Mesothelial cell of epicardium (in vitro differentiated cells): ENCODE measurements at regions not wholly inside any gene's neighbourhood (a gene's known extent, or its start where the extent isn't known, plus 50 kb on each side); places are given as distances from the start of the nearest gene placed in this dataset.

Experiments
- DNase-seq, 2 experiments: peaks; one replicate each; pipeline ENCODE4 v3.0.0; 2021; ENCODE audit warnings: low spot score in 2 of 2; ENCODE audit not compliant: unreplicated experiment in 2 of 2
- H3K27ac Mint-ChIP-seq: 2 replicates; pipeline ENCODE4 v1.8.0; 2021; ENCODE audit warnings: mixed read lengths
- H3K27me3 Mint-ChIP-seq: 2 replicates; pipeline ENCODE4 v1.8.0; 2021; ENCODE audit warnings: low read depth, mixed read lengths
- H3K36me3 Mint-ChIP-seq: 2 replicates; pipeline ENCODE4 v1.8.0; 2021; ENCODE audit warnings: mixed read lengths
- H3K4me1 Mint-ChIP-seq: 2 replicates; pipeline ENCODE4 v1.8.0; 2021; ENCODE audit warnings: mixed read lengths
- H3K4me3 Mint-ChIP-seq: 2 replicates; pipeline ENCODE4 v1.8.0; 2021; ENCODE audit warnings: mild to moderate bottlenecking, moderate library complexity, mixed read lengths
- H3K9me3 Mint-ChIP-seq: 2 replicates; pipeline ENCODE4 v1.8.0; 2021; ENCODE audit warnings: mixed read lengths
- TF ChIP-seq, protein P1 (sequence below): fragments of 200-600 bp; sonication (generic); IDR thresholded peaks from one replicate; pipeline ENCODE4 v1.5.0; 2021; ENCODE audit warnings: antibody characterized with exemption; ENCODE audit not compliant: unreplicated experiment

DNA sequence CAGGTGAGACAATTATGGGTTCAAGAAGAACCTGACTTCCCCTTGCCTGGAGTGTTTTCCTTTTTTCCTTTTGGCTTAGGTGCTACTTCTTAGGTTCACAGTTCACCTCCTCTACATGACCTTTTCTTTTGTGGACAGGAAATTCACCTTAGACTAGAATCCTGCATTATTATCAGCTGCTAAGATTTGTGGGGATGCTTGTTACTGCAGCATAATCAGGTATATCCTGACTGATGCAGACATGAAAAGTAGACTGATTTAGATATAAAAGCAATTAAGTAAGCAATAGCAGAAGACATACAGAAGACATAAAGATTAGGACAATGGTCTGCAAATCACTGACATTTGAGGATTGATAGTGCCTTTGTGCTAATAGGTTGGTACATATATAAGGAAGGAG, 168.3 kb downstream of the SALL1 start:
- H3K27ac Mint-ChIP-seq: no peak overlapping the region
- TF ChIP-seq, protein P1, sequence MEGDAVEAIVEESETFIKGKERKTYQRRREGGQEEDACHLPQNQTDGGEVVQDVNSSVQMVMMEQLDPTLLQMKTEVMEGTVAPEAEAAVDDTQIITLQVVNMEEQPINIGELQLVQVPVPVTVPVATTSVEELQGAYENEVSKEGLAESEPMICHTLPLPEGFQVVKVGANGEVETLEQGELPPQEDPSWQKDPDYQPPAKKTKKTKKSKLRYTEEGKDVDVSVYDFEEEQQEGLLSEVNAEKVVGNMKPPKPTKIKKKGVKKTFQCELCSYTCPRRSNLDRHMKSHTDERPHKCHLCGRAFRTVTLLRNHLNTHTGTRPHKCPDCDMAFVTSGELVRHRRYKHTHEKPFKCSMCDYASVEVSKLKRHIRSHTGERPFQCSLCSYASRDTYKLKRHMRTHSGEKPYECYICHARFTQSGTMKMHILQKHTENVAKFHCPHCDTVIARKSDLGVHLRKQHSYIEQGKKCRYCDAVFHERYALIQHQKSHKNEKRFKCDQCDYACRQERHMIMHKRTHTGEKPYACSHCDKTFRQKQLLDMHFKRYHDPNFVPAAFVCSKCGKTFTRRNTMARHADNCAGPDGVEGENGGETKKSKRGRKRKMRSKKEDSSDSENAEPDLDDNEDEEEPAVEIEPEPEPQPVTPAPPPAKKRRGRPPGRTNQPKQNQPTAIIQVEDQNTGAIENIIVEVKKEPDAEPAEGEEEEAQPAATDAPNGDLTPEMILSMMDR: no peak
- H3K36me3 Mint-ChIP-seq: no peaks in the 10 kb centered on the region
- H3K4me1 Mint-ChIP-seq: no peaks in the 10 kb centered on the region
- H3K27me3 Mint-ChIP-seq: peaks cover 16% of the 10 kb centered on the region
- DNase-seq: no peak
- H3K9me3 Mint-ChIP-seq: peaks cover 7% of the 10 kb centered on the region
- no peak overlapping the region for H3K4me3 Mint-ChIP-seq

DNA sequence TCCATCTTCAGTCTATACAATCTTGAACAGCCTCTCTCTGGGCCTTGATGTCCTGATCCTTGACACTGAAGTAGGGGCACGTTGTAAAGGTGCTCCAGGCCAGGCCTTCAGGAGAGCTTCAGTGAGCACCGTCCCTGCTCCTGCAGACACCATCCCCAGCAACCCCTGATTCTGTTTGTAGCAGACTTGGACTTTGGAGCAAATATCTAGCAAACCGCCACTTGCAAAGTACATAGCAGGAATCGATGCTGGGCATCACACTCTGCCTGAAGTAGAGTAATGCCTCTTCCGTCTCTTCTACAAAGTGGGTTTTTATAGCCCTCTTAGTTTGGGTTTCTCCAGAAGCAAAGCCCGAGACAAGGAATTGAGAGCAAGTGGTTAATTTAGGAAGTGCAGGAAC, 169.1 kb downstream of the SALL1 start:
- no peak for DNase-seq
- H3K36me3 Mint-ChIP-seq: no peaks in the 10 kb centered on the region
- H3K4me1 Mint-ChIP-seq: no peaks in the 10 kb centered on the region
- H3K9me3 Mint-ChIP-seq: peaks cover 7% of the 10 kb centered on the region
- H3K27ac Mint-ChIP-seq: no peak overlapping the region
- TF ChIP-seq, protein P1: no peak
- H3K27me3 Mint-ChIP-seq: peaks cover 19% of the 10 kb centered on the region
- no peak overlapping the region for H3K4me3 Mint-ChIP-seq

DNA sequence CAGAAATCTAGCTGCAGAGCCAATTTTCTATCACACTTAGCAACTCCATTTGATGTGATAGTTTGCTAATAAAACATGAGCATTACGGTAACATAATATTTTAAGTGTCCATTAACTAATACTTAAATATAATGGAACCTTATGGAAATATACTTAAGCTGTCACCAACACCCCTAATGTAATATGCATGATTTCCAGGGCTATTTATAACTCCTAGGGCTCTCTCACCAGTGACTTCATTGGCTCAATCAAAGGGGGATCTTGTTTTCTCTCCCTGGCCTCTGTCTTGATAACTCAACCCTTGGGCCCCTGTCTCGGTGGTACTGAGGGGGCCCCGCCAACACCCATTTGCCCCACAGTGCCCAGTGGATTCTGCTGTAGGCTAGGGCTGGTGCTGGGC, 170.4 kb downstream of the SALL1 start:
- Mint-ChIP-seq H3K4me3 (no peak overlapping the region), H3K9me3 (peaks cover 3% of the 10 kb centered on the region), H3K4me1 (no peaks in the 10 kb centered on the region), H3K27ac (no peak overlapping the region), H3K27me3 (peaks cover 26% of the 10 kb centered on the region), H3K36me3 (no peaks in the 10 kb centered on the region)
- DNase-seq: no peak
- TF ChIP-seq, protein P1: no peak

DNA sequence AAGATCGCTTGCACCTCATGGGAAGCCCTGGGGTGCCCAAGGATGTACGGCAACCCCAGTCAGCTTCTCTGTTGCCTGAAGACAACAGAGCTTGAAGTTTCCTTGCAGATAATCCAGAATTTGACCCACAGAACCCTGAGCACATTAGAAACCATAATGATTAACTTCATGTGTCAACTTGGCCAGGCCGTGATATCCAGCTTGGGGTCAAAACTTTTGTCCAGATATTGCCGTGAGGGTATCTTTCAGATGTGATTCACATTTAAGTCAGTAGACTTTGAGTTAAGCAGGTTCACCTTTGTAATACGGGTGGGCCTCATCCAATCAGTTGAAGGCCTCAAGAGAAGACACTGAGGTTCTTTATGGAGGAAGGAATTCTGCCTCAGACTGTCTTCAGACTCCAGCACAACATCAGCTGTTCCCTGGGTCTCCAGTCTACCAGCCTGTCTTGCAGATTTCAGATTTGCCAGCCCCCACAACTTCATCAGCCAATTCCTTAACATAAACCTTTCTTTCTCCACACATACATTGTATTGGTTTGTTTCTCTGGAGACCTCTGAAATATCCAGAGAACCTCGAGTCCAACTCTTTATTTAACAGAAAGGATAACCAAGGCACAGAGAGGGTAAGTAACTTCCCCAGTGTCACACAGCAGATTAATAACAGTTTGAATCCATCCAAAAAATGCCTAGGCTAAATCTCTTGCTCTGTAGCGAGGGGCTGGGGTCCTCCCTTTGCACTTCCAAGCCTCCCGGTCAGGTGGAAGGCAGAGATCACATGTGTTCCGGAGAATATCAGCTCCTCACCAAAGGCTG, 171.1 kb downstream of the SALL1 start:
- Mint-ChIP-seq H3K4me1 (no peaks in the 10 kb centered on the region), H3K27ac (no peak overlapping the region), H3K36me3 (no peaks in the 10 kb centered on the region), H3K27me3 (peaks cover 30% of the 10 kb centered on the region), H3K4me3 (no peak overlapping the region), H3K9me3 (peaks cover 3% of the 10 kb centered on the region)
- TF ChIP-seq, protein P1: no peak
- no peak for DNase-seq

DNA sequence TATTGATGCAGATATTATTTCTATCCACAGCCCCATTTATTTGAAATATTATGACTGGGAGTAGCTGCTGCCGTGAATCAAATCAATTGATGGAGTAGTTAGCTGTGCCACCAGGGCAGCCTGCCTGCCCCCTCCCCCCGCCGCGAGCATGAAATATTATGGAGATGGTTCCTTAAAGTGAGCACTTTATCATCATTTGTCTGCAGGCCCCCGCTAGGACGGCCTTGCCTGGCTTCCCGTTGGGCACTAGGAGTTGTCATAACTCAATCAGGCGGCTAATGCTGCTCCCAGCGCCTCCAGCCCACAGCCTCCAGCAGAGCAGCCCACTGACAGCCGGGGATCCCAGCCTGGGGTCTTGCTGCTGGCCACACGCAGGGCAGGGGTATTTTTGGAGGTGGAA, 173.9 kb downstream of the SALL1 start:
- no peaks in the 10 kb centered on the region for H3K4me1 Mint-ChIP-seq
- DNase-seq: no peak
- H3K27me3 Mint-ChIP-seq: peaks cover 41% of the 10 kb centered on the region
- H3K9me3 Mint-ChIP-seq: no peaks in the 10 kb centered on the region
- H3K4me3 Mint-ChIP-seq: no peak overlapping the region
- H3K27ac Mint-ChIP-seq: no peak overlapping the region
- TF ChIP-seq, protein P1: no peak
- no peaks in the 10 kb centered on the region for H3K36me3 Mint-ChIP-seq
